MM.1S (cell line): ENCODE measurements at regions not wholly inside any gene's neighbourhood (a gene's known extent, or its start where the extent isn't known, plus 50 kb on each side); places are given as distances from the start of the nearest gene placed in this dataset.

Experiments used
- CTCF ChIP-seq: fragments of 300-600 bp; sonication (generic); IDR thresholded peaks from 2 replicates; pipeline ENCODE4 v1.5.1; 2016; ENCODE audit warnings: antibody characterized with exemption, low read length, mixed read lengths
- EZH2 ChIP-seq: fragments of 300-600 bp; sonication (generic); optimal IDR thresholded peaks from 2 replicates; pipeline ENCODE3; 2017; ENCODE audit warnings: low read depth, mild to moderate bottlenecking, antibody characterized with exemption, low read length, mixed read lengths
- EZH2phosphoT487 ChIP-seq: fragments of 300-600 bp; sonication (generic); IDR thresholded peaks from 2 replicates; pipeline ENCODE4 v1.6.1; 2018; ENCODE audit warnings: antibody characterized with exemption, low read length

GRCh38 chr22:34427436-34427835 lies 507.2 kb upstream of the LARGE1 start:
- no peak for TF ChIP-seq EZH2
- TF ChIP-seq EZH2phosphoT487: no peak
- TF ChIP-seq CTCF: no peak
